ENCODE measurements at regions not wholly inside any gene's neighbourhood (a gene's known extent, or its start where the extent isn't known, plus 50 kb on each side); places are given as distances from the start of the nearest gene placed in this dataset.

- CTCF ChIA-PET, result interaction anchor here (1.3 kb wide), 1 partner anchor 40 kb away, joined by 3 read pairs; no protein-coding TSS in a partner anchor
- H3K27me3 Mint-ChIP-seq, result peaks cover 0 to 9% of the 10 kb centered on the region in 2 donors
- Histone ChIP-seq H3K36me3 (ENCODE audit: insufficient read depth, low read length) (no peaks in the 10 kb centered on the region), H3K9me3 (ENCODE audit: low read length) (no peaks in the 10 kb centered on the region), H3K4me1 (ENCODE audit: insufficient read depth, low read length) (no peaks in the 10 kb centered on the region), H3K4me3 (ENCODE audit: low read length) (no peak overlapping the region), H3K27ac (ENCODE audit: low read depth, low read length) (no peak overlapping the region), H3K27me3 (ENCODE audit: insufficient read depth, low read length, poor library complexity, severe bottlenecking) (no peaks in the 10 kb centered on the region)
- POLR2A ChIA-PET, result no interaction called here
- no peaks in the 10 kb centered on the region for H3K36me3 Mint-ChIP-seq
- H3K4me3 Mint-ChIP-seq, result no peak overlapping the region
- no peaks in the 10 kb centered on the region for H3K4me1 Mint-ChIP-seq
- no peaks in the 10 kb centered on the region for H3K9me3 Mint-ChIP-seq
- DNase-seq, result no peak
- H3K27ac Mint-ChIP-seq, result no peak overlapping the region
Measured at GRCh38 chr9:79507801-79508200, 64.0 kb upstream of the TLE4 start.

GRCh38 chr9:79512251-79512650 lies 59.5 kb upstream of the TLE4 start:
- H3K4me1 Mint-ChIP-seq, result no peaks in the 10 kb centered on the region
- peaks cover 3 to 22% of the 10 kb centered on the region in 2 donors for H3K27me3 Mint-ChIP-seq
- no peak overlapping the region for H3K27ac ChIP-seq (ENCODE audit: low read depth, low read length)
- no peaks in the 10 kb centered on the region for H3K27me3 ChIP-seq (ENCODE audit: insufficient read depth, low read length, poor library complexity, severe bottlenecking)
- no peaks in the 10 kb centered on the region for H3K36me3 ChIP-seq (ENCODE audit: insufficient read depth, low read length)
- no peaks in the 10 kb centered on the region for H3K9me3 Mint-ChIP-seq
- H3K4me1 ChIP-seq (ENCODE audit: insufficient read depth, low read length), result no peaks in the 10 kb centered on the region
- no peaks in the 10 kb centered on the region for H3K9me3 ChIP-seq (ENCODE audit: low read length)
- no peak for DNase-seq
- H3K4me3 Mint-ChIP-seq, result no peak overlapping the region
- H3K4me3 ChIP-seq (ENCODE audit: low read length), result no peak overlapping the region
- no peaks in the 10 kb centered on the region for H3K36me3 Mint-ChIP-seq
- H3K27ac Mint-ChIP-seq, result no peak overlapping the region
- CTCF ChIA-PET, result no interaction called here
- POLR2A ChIA-PET, result no interaction called here
